ENCODE measurements at regions not wholly inside any gene's neighbourhood (a gene's known extent, or its start where the extent isn't known, plus 50 kb on each side); places are given as distances from the start of the nearest gene placed in this dataset.

DNA sequence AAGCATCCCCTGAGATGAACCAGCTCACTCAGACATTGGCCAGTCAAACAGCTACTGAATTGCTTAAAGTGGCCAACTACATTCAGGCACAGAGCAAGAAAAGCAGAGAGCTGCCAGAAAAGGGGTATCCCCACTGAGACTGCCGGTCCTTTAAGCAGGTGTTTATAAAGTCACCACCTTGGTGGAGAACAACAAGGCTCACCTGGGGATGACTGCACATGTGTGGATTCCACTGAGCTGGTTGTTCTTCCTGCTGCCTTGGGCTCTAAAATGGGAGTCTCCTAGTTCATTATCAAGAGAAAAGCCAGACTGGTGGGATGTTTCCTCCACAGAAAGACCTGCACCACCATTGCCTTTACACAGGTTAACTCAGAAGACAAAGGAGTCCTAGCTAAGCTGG lies 51.8 kb upstream of the IPO5 start:
- TF ChIP-seq, protein P1, sequence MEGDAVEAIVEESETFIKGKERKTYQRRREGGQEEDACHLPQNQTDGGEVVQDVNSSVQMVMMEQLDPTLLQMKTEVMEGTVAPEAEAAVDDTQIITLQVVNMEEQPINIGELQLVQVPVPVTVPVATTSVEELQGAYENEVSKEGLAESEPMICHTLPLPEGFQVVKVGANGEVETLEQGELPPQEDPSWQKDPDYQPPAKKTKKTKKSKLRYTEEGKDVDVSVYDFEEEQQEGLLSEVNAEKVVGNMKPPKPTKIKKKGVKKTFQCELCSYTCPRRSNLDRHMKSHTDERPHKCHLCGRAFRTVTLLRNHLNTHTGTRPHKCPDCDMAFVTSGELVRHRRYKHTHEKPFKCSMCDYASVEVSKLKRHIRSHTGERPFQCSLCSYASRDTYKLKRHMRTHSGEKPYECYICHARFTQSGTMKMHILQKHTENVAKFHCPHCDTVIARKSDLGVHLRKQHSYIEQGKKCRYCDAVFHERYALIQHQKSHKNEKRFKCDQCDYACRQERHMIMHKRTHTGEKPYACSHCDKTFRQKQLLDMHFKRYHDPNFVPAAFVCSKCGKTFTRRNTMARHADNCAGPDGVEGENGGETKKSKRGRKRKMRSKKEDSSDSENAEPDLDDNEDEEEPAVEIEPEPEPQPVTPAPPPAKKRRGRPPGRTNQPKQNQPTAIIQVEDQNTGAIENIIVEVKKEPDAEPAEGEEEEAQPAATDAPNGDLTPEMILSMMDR (IDR thresholded peaks at IDR 0.05), result no peak
- TF ChIP-seq ESRRA (IDR thresholded peaks at IDR 0.05; ENCODE audit: borderline replicate concordance, low read length) (no peak), CEBPB (IDR thresholded peaks at IDR 0.05) (no peak), MYC (IDR thresholded peaks at IDR 0.05; ENCODE audit: borderline replicate concordance, low read length) (no peak), RAD21 (conservative IDR thresholded peaks at IDR 0.05 in 1 of 2, IDR thresholded peaks at IDR 0.05 in 1 of 2) (no peak), RFX5 (IDR thresholded peaks at IDR 0.05) (no peak)

Data from A549 (cell line).